Prostate gland (tissue), 2 donors: ENCODE measurements at regions not wholly inside any gene's neighbourhood (a gene's known extent, or its start where the extent isn't known, plus 50 kb on each side); places are given as distances from the start of the nearest gene placed in this dataset.

Source experiments
- DNase-seq: peaks from one replicate; pipeline ENCODE4 v3.0.0-alpha.2; 2019; ENCODE audit warnings: low spot score
- H3K27ac ChIP-seq, 2 donors: fragments of 200-600 bp; sonication (generic); 2 replicates each; pipeline ENCODE4 v1.5.1; 2017 to 2019
- H3K27me3 ChIP-seq: fragments of 200-600 bp; sonication (generic); replicated peaks from 2 replicates; pipeline ENCODE4 v1.5.1; 2019; ENCODE audit not compliant: insufficient read depth
- H3K36me3 ChIP-seq, 2 donors: fragments of 200-600 bp; sonication (generic); 1 replicate in 1 of 2; 2 replicates in 1 of 2; pipeline versions ENCODE4 v1.5.1 to v1.8.1; 2017 to 2019
- H3K4me1 ChIP-seq: fragments of 200-600 bp; sonication (generic); replicated peaks from 2 replicates; pipeline ENCODE4 v1.5.1; 2019
- H3K4me3 ChIP-seq, 2 donors: fragments of 200-600 bp; sonication (generic); 2 replicates each; pipeline ENCODE4 v1.5.1; 2017 to 2019
- H3K9me3 ChIP-seq: fragments of 200-600 bp; sonication (generic); 2 replicates; pipeline ENCODE4 v1.5.1; 2017
- CTCF ChIP-seq, 4 experiments: fragments of 200-600 bp in 2 of 4; fragments of 450-650 bp in 2 of 4; sonication (generic) in 2 of 4; IDR thresholded peaks; 1 replicate in 3 of 4; 2 replicates in 1 of 4; pipeline ENCODE4 v1.5.1; 2016 to 2019; ENCODE audit warnings: antibody characterized with exemption in 4 of 4, mild to moderate bottlenecking in 2 of 4, moderate library complexity in 2 of 4
- POLR2A ChIP-seq: fragments of 450-650 bp; IDR thresholded peaks from one replicate; pipeline ENCODE4 v1.6.1; 2016; ENCODE audit warnings: antibody characterized with exemption, mild to moderate bottlenecking
- POLR2AphosphoS5 ChIP-seq: sonication (generic); formaldehyde crosslinking; IDR thresholded peaks from one replicate; pipeline ENCODE4 v1.6.1; 2017; ENCODE audit warnings: antibody characterized with exemption
- WGBS: methylation state at CpG from one replicate; pipeline ENCODE4 v1.1.5; 2018; 5-methylcytosine and 5-hydroxymethylcytosine counted together
- intact Hi-C: fragments of 100-400 bp; cut with DNase I; formaldehyde crosslinking; loops from one replicate; pipeline ENCODE4 v1.14.2; 2022

DNA sequence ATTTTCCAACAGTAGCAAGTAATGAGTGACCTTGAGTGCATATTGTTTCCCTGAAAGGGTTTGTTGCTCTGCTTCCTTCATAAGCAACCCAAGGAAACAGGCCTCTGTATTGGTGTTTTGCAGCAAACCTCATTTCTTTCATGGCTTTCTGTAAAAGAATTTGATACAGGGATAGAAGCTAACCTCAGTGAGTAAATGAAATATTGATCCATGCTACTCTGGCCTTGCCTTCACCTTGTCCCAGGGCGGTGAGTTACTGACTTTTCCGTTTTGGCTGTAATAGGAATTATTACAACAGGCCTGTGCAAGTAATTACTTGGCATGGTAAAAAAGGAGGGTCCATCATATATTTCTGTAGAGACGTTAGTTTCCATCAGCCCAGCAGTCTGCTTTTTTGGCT lies 130.9 kb upstream of the MPPED2 start:
- no peaks in the 10 kb centered on the region for H3K9me3 ChIP-seq
- H3K4me1 ChIP-seq, result no peaks in the 10 kb centered on the region
- no peak overlapping the region for H3K27ac ChIP-seq
- no peak for TF ChIP-seq CTCF (IDR thresholded peaks at IDR 0.05)
- no peak for TF ChIP-seq POLR2AphosphoS5
- no peak for TF ChIP-seq POLR2A
- no peaks in the 10 kb centered on the region for H3K27me3 ChIP-seq
- 58% methylated on average over 3 of the region's 3 CpGs for WGBS
- no peak overlapping the region for H3K4me3 ChIP-seq
- intact Hi-C loops, result no loop called here
- no peak for DNase-seq
- H3K36me3 ChIP-seq, result no peaks in the 10 kb centered on the region

GRCh38 chr11:30712749-30713148 lies 126.6 kb upstream of the MPPED2 start:
- TF ChIP-seq CTCF (IDR thresholded peaks at IDR 0.05) (no peak), POLR2A (no peak), POLR2AphosphoS5 (no peak)

DNA sequence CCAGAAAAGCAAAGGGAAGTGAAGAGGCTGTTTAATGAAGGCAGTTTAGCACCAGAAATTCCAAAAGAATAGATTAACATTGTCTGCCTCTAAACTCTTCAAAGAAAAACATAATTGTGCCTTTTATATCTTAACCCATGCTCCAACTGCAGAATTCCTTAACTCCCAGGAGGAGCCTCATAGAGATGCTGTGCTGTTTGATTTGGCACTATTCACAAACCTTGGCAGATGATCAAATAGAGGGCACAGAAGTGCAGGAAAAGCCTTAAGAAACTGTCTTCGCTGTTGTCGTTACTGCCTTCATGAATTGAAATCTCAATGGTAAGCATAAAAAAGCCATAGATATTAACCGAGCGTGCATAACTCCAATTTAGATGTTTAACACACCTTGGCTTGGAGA lies 124.1 kb upstream of the MPPED2 start:
- Histone ChIP-seq H3K9me3 (no peaks in the 10 kb centered on the region), H3K27me3 (no peaks in the 10 kb centered on the region), H3K36me3 (no peaks in the 10 kb centered on the region), H3K4me1 (no peaks in the 10 kb centered on the region), H3K27ac (no peak overlapping the region), H3K4me3 (no peak overlapping the region)
- intact Hi-C loops, result no loop called here
- peak; percentile 8 for DNase-seq
- 25% methylated on average over 4 of the region's 4 CpGs for WGBS
- TF ChIP-seq CTCF (IDR thresholded peaks at IDR 0.05) (no peak), POLR2AphosphoS5 (no peak), POLR2A (no peak)

More at GRCh38 chr11:30712749-30713148, 126.6 kb upstream of the MPPED2 start:
- intact Hi-C loops, result no loop called here
- DNase-seq, result no peak
- Histone ChIP-seq H3K4me1 (no peaks in the 10 kb centered on the region), H3K27me3 (no peaks in the 10 kb centered on the region), H3K4me3 (no peak overlapping the region), H3K36me3 (no peaks in the 10 kb centered on the region), H3K9me3 (no peaks in the 10 kb centered on the region), H3K27ac (no peak overlapping the region)
- whole genome bisulfite sequencing, result 55% methylated on average over 2 of the region's 2 CpGs

DNA sequence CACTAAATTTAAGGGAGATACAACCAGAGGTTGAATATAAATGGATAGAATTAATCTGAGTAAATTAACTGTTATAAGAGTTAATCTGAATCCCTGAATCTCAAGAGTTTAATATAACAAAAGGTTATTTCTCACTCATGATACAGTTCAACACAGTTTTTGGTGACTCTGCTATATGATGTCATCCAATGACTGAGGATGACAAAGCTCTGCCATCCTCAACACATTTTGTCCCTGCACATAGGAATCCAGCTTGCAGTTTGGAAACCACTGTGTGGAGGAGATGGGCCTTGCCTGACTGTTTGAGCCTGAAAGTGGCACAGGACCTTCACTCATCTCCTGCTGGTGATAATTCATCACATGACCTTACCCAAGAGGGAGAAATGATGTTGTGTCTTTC lies 121.0 kb upstream of the MPPED2 start:
- H3K27ac ChIP-seq, result no peak overlapping the region
- intact Hi-C loops, result no loop called here
- DNase-seq, result no peak
- no peaks in the 10 kb centered on the region for H3K9me3 ChIP-seq
- no peak overlapping the region for H3K4me3 ChIP-seq
- H3K36me3 ChIP-seq, result no peaks in the 10 kb centered on the region
- H3K27me3 ChIP-seq, result no peaks in the 10 kb centered on the region
- H3K4me1 ChIP-seq, result no peaks in the 10 kb centered on the region
- no peak for TF ChIP-seq CTCF (IDR thresholded peaks at IDR 0.05)
- TF ChIP-seq POLR2AphosphoS5, result no peak
- no peak for TF ChIP-seq POLR2A

GRCh38 chr11:30705913-30706675 lies 119.9 kb upstream of the MPPED2 start:
- Histone ChIP-seq H3K36me3 (no peaks in the 10 kb centered on the region), H3K9me3 (no peaks in the 10 kb centered on the region), H3K4me3 (no peak overlapping the region), H3K27me3 (no peaks in the 10 kb centered on the region), H3K4me1 (no peaks in the 10 kb centered on the region), H3K27ac (no peak overlapping the region)
- WGBS, result 70% methylated on average over 2 of the region's 2 CpGs
- intact Hi-C loops, result no loop called here
- TF ChIP-seq CTCF (IDR thresholded peaks at IDR 0.05), result no peak
- no peak for DNase-seq
